Naive thymus-derived CD4-positive, alpha-beta T cell (primary cell): ENCODE measurements at regions not wholly inside any gene's neighbourhood (a gene's known extent, or its start where the extent isn't known, plus 50 kb on each side); places are given as distances from the start of the nearest gene placed in this dataset.

Experiments used
- ATAC-seq: fragments of 150-1000 bp; cut with Tn5 transposase; 2 replicates; pipeline ENCODE4 v1.10.0; 2021; ENCODE audit warnings: mild to moderate bottlenecking, moderate library complexity
- CTCF ChIA-PET: fragments of 350-600 bp; sonication (Branson Sonifier 250); formaldehyde crosslinking; loops from one replicate; lab custom pipeline; 2021; ENCODE audit warnings: antibody characterized with exemption; lab: Charles Lee
- POLR2A ChIA-PET: fragments of 350-600 bp; sonication (Branson Sonifier 250); formaldehyde crosslinking; loops from one replicate; lab custom pipeline; 2021; ENCODE audit warnings: antibody characterized with exemption, inconsistent platforms; lab: Charles Lee
- DNase-seq, 9 donors: peaks; one replicate each; pipeline versions ENCODE4 v3.0.0 to v3.0.0-alpha.2; 2020 to 2022; ENCODE audit warnings: mixed read lengths in 1 of 9
- H3K27ac ChIP-seq: one replicate; pipeline ENCODE4 v1.7.0; 2013; ENCODE audit warnings: mild to moderate bottlenecking, low read depth, low read length, moderate library complexity
- H3K27me3 ChIP-seq, 2 donors: one replicate each; pipeline ENCODE4 v1.7.0; 2013; ENCODE audit warnings: low read length in 2 of 2, mild to moderate bottlenecking in 2 of 2, moderate library complexity in 2 of 2; ENCODE audit not compliant: control insufficient read depth in 2 of 2, insufficient read depth in 2 of 2
- H3K36me3 ChIP-seq, 3 experiments: 1 replicate in 2 of 3; 2 replicates in 1 of 3; pipeline ENCODE4 v1.7.0; 2013; ENCODE audit warnings: low read length in 3 of 3, mild to moderate bottlenecking in 3 of 3, moderate library complexity in 1 of 3; ENCODE audit not compliant: insufficient read depth in 3 of 3, control insufficient read depth in 2 of 3
- H3K4me1 ChIP-seq, 2 donors: one replicate each; pipeline ENCODE4 v1.7.0; 2013; ENCODE audit warnings: low read length in 2 of 2, mild to moderate bottlenecking in 2 of 2, moderate library complexity in 1 of 2; ENCODE audit not compliant: control insufficient read depth in 2 of 2, insufficient read depth in 2 of 2
- H3K4me3 ChIP-seq: 2 replicates; pipeline ENCODE4 v1.7.0; 2013; ENCODE audit warnings: mild to moderate bottlenecking, low read length
- H3K9me3 ChIP-seq, 3 experiments: 1 replicate in 2 of 3; 2 replicates in 1 of 3; pipeline ENCODE4 v1.7.0; 2013; ENCODE audit warnings: low read length in 3 of 3; ENCODE audit not compliant: control insufficient read depth in 2 of 3
- H3K27ac Mint-ChIP-seq, 9 donors: one replicate each; pipeline ENCODE4 v1.8.0; 2020 to 2022; ENCODE audit warnings: mixed read lengths in 9 of 9, mild to moderate bottlenecking in 8 of 9, moderate library complexity in 5 of 9, inconsistent platforms in 2 of 9
- H3K27me3 Mint-ChIP-seq, 5 donors: one replicate each; pipeline ENCODE4 v1.8.0; 2021 to 2022; ENCODE audit warnings: mixed read lengths in 5 of 5, mild to moderate bottlenecking in 1 of 5
- H3K36me3 Mint-ChIP-seq, 5 donors: one replicate each; pipeline ENCODE4 v1.8.0; 2020 to 2022; ENCODE audit warnings: mixed read lengths in 5 of 5, mild to moderate bottlenecking in 3 of 5, inconsistent platforms in 1 of 5
- H3K4me1 Mint-ChIP-seq, 7 donors: one replicate each; pipeline ENCODE4 v1.8.0; 2020 to 2022; ENCODE audit warnings: mixed read lengths in 7 of 7, mild to moderate bottlenecking in 3 of 7, inconsistent platforms in 1 of 7
- H3K4me3 Mint-ChIP-seq, 10 donors: one replicate each; pipeline ENCODE4 v1.8.0; 2020 to 2022; ENCODE audit warnings: mild to moderate bottlenecking in 10 of 10, mixed read lengths in 10 of 10, moderate library complexity in 6 of 10, inconsistent platforms in 2 of 10
- H3K9me3 Mint-ChIP-seq, 11 donors: one replicate each; pipeline ENCODE4 v1.8.0; 2020 to 2022; ENCODE audit warnings: mixed read lengths in 11 of 11, mild to moderate bottlenecking in 4 of 11, inconsistent platforms in 1 of 11, moderate library complexity in 1 of 11
- intact Hi-C, 2 donors: fragments of 100-400 bp; cut with micrococcal nuclease; formaldehyde crosslinking; loops; one replicate each; pipeline ENCODE4 v1.15.1; 2023

DNA sequence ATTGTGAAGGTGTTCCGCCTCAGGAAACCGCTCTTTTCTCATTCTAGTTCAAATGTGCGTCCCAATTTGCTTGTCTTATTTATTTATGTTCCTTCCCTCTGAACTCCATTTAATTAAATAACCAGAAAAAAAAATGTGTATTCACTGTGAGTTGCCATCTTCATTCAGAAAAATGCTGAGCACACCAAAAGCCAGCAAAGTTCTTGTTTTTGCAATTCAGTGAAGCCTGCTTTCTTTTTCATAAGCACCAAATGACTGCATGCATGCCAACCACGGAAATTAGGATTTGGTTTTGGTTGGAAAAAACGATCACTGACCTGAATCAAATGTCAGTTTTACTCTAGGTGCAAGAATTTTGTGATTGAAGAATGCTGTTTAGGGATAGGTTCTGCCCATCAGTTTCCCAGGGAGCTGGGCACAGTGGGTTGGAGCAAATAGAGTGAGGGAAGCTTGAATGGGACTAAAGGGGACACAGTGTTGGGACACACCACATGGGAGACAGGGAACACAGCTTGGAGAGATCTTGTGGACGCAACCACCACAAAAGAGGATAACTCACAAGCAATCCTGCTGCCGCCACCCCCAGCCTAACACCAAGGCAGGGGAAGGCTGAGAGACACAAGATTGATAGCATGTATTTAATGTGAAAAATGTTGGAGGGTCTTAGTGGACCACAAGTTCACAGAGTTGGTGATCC is 183.4 kb upstream of the GALNT2 start:
- Mint-ChIP-seq H3K27me3 (peaks cover 3 to 37% (median 19%) of the 10 kb centered on the region in 5 donors), H3K4me1 (no peaks in the 10 kb centered on the region), H3K36me3 (no peaks in the 10 kb centered on the region), H3K27ac (no peak overlapping the region), H3K4me3 (no peak overlapping the region), H3K9me3 (no peaks in the 10 kb centered on the region)
- ATAC-seq: no peak
- ChIA-PET POLR2A (no interaction called here), CTCF (no interaction called here)
- Histone ChIP-seq H3K4me3 (no peak overlapping the region), H3K4me1 (no peaks in the 10 kb centered on the region), H3K27ac (no peak overlapping the region), H3K9me3 (no peaks in the 10 kb centered on the region), H3K27me3 (no peaks in the 10 kb centered on the region), H3K36me3 (no peaks in the 10 kb centered on the region)
- no peak for DNase-seq
- intact Hi-C loops: no loop called here

DNA sequence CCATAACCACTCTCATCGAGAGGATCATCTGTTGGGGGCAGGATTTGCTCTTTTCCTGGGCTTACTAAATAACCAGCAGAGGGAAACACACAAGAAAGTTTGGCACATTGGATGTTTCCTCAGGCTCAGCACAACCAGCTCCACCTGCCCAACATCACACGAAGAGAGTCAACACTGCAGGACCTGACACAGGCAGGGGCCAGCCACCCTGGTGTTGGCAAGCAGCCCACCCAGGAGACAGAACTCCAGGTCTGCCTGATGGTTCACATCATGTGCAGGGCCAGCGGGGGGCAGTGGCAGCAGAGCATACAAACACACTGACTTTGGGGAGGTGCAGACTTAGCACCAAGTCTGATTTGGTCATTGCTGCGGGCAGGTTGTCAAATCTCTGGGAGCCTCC is 182.3 kb upstream of the GALNT2 start:
- DNase-seq (no peak), ATAC-seq (no peak)
- Mint-ChIP-seq H3K4me1 (no peaks in the 10 kb centered on the region), H3K27ac (no peak overlapping the region), H3K4me3 (no peak overlapping the region), H3K36me3 (no peaks in the 10 kb centered on the region), H3K9me3 (no peaks in the 10 kb centered on the region), H3K27me3 (peaks cover 4 to 38% (median 18%) of the 10 kb centered on the region in 5 donors)
- Histone ChIP-seq H3K9me3 (no peaks in the 10 kb centered on the region), H3K4me1 (no peaks in the 10 kb centered on the region), H3K36me3 (no peaks in the 10 kb centered on the region), H3K27ac (no peak overlapping the region), H3K4me3 (no peak overlapping the region), H3K27me3 (no peaks in the 10 kb centered on the region)
- ChIA-PET POLR2A (no interaction called here), CTCF (no interaction called here)
- intact Hi-C loops: no loop called here

DNA sequence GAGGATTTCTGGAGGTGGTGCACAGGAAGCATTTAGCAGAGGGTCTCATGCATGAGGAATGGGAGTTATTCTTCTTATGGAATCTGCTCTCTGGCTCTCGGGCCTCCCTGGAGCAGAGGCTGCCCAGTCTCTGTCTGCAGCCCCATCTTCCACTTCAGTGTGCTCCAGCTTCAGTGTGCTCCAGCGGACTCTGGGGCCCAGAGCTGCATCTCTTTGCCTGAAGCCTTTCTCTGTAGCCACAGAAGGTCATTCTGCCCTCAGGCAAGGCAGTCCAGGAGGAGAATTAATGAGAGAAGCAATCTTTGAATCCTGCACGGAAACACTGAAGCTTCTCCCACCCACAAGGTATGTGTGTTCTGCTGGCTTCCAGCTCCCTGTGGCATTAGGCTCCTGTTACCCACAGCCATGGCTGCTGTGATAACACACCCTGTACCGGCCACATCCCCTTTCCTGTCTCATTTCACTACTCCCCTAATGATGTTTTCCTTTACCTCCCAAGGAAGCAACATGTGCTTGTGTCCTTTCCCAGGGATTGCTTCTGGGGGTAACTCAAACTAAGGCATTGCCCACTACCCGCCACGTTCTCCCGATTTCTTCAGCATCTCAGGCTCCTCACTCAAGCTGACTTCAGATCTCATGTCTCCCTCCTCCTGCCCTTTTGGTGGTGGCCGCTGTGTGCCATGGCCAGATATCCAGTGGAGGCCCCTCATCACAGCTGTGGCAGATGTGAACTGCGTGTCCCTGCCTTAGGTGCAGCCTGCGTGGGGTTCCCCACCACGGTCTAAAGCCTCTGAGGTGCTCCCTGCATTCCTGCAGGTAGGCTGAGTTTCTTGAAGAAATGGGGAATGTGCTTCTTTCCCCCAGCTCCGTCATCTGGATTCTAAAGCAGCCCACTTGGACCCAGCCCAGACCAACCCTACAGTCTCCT is 181.2 kb upstream of the GALNT2 start:
- ChIA-PET POLR2A (no interaction called here), CTCF (no interaction called here)
- no peaks in the 10 kb centered on the region for H3K9me3 ChIP-seq
- no peak overlapping the region for H3K4me3 ChIP-seq
- no peaks in the 10 kb centered on the region for H3K4me1 ChIP-seq
- H3K27ac Mint-ChIP-seq: peak overlapping the region in 1 of 9 donors; percentile 71
- intact Hi-C loops: no loop called here
- H3K9me3 Mint-ChIP-seq: no peaks in the 10 kb centered on the region
- H3K36me3 Mint-ChIP-seq: no peaks in the 10 kb centered on the region
- H3K27me3 ChIP-seq: no peaks in the 10 kb centered on the region
- H3K4me3 Mint-ChIP-seq: no peak overlapping the region
- DNase-seq (no peak), ATAC-seq (no peak)
- no peak overlapping the region for H3K27ac ChIP-seq
- H3K27me3 Mint-ChIP-seq: peaks cover 8 to 34% (median 18%) of the 10 kb centered on the region in 5 donors
- no peaks in the 10 kb centered on the region for H3K36me3 ChIP-seq
- H3K4me1 Mint-ChIP-seq: no peaks in the 10 kb centered on the region

DNA sequence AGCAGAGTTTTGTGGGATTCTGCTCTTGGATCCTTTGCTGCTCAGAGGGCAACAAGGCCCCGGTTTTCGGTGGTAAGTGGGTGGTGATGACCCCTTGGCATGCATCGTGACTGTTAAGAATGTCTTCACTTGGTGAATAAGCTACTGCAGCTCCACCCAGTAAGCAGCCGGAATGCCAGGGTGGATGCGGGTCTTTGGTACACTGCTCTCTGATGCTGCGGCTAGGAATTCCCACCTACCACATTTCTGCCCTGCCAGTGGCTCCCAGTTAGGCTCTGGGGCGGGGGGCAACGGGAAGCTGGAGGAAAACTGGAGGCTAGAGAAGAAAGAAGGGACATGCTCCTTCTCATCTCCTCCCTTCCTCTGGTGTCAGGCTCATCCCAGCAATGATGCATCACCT is 180.4 kb upstream of the GALNT2 start:
- POLR2A ChIA-PET: no interaction called here
- Histone ChIP-seq H3K27me3 (no peaks in the 10 kb centered on the region), H3K9me3 (no peaks in the 10 kb centered on the region), H3K36me3 (no peaks in the 10 kb centered on the region), H3K4me1 (no peaks in the 10 kb centered on the region), H3K4me3 (no peak overlapping the region), H3K27ac (no peak overlapping the region)
- Mint-ChIP-seq H3K36me3 (no peaks in the 10 kb centered on the region), H3K9me3 (no peaks in the 10 kb centered on the region), H3K27me3 (peaks cover 8 to 32% (median 12%) of the 10 kb centered on the region in 5 donors), H3K4me3 (no peak overlapping the region), H3K4me1 (no peaks in the 10 kb centered on the region), H3K27ac (no peak overlapping the region)
- intact Hi-C loops: no loop called here
- ATAC-seq: no peak
- CTCF ChIA-PET: no interaction called here
- no peak for DNase-seq

DNA sequence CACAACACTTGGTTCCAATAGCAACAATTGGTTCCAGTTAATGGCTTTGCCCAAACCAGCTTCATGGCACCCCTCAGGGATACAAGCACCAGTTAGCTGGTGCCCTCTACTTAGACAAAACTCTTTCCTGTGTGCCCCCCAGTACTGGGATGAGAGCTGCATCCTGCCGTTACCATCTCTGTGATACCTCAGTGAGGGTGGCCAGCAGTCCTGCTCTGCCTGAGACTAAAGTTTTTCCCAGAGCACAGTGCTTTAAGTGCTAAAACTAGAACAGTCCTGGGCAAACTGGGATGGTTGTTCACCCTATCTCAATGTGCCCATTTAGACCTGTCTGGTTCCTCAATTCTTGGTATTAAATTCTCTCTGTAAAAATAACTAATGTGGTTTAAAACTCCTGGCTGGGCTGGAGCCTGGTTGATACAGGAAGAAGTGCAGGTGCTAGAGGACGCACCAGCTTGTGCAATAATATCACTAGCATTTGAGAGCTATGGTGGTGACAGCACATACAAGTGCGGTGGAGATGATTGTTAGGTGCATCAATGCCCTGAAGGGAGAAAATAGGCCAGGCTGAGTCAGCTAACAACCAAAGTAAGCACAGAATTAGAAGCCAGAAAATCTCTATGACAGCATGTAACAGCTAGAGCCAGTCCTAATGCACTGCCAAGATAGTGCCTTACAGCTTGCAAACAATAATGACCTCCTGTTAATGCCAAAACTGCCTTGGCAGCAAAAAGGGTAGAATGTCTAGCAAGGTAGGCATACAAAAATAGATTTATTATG is 179.8 kb upstream of the GALNT2 start:
- no peak for DNase-seq
- CTCF ChIA-PET: no interaction called here

DNA sequence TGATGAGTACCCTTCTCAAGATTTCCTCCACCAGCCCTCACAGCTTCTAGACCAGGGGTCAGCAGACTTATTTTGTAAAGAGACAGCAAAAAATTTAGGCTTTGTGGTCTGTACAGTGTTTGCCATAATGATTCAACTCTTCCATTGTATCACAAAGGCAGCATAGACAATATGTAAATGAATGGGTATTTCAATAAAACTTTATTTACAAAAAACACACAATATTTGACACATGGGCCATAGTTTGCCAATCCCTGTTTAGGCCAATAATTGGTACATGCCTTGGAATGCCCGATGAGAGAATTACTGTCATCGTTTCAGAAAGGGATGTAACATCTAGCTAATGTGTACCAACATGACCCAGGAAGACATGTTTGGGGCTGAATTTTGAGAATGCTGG is 178.9 kb upstream of the GALNT2 start:
- no peaks in the 10 kb centered on the region for H3K36me3 Mint-ChIP-seq
- ATAC-seq (no peak), DNase-seq (no peak)
- no peak overlapping the region for H3K27ac Mint-ChIP-seq
- no peaks in the 10 kb centered on the region for H3K9me3 Mint-ChIP-seq
- intact Hi-C loops: no loop called here
- H3K4me1 Mint-ChIP-seq: no peaks in the 10 kb centered on the region
- Histone ChIP-seq H3K27me3 (no peaks in the 10 kb centered on the region), H3K4me3 (no peak overlapping the region), H3K9me3 (no peaks in the 10 kb centered on the region), H3K27ac (no peak overlapping the region), H3K4me1 (no peaks in the 10 kb centered on the region), H3K36me3 (no peaks in the 10 kb centered on the region)
- peaks cover 6 to 32% (median 16%) of the 10 kb centered on the region in 5 donors for H3K27me3 Mint-ChIP-seq
- ChIA-PET CTCF (no interaction called here), POLR2A (no interaction called here)
- H3K4me3 Mint-ChIP-seq: no peak overlapping the region

More for the DNA sequence above, 179.8 kb upstream of the GALNT2 start:
- POLR2A ChIA-PET: no interaction called here
- Mint-ChIP-seq H3K9me3 (no peaks in the 10 kb centered on the region), H3K4me1 (no peaks in the 10 kb centered on the region), H3K27me3 (peaks cover 8 to 32% (median 14%) of the 10 kb centered on the region in 5 donors), H3K27ac (no peak overlapping the region), H3K36me3 (no peaks in the 10 kb centered on the region), H3K4me3 (no peak overlapping the region)
- Histone ChIP-seq H3K36me3 (no peaks in the 10 kb centered on the region), H3K27ac (no peak overlapping the region), H3K4me1 (no peaks in the 10 kb centered on the region), H3K9me3 (no peaks in the 10 kb centered on the region), H3K4me3 (no peak overlapping the region), H3K27me3 (no peaks in the 10 kb centered on the region)
- ATAC-seq: no peak
- intact Hi-C loops: no loop called here
